Central memory CD4-positive, alpha-beta T cell (primary cell): ENCODE measurements at regions not wholly inside any gene's neighbourhood (a gene's known extent, or its start where the extent isn't known, plus 50 kb on each side); places are given as distances from the start of the nearest gene placed in this dataset.
A peak's percentile ranks its signal among the peaks of the same experiment; 100 is the strongest.
"Not testable (repeated sequence)": the region's sequence is repeated elsewhere in the genome, so short reads cannot be mapped to it uniquely, and the experiment has no call there.

Source experiments
- DNase-seq: peaks from one replicate; pipeline ENCODE4 v3.0.0; 2022

- no peak for DNase-seq
Observed at GRCh38 chr3:197404030-197404429, 105.6 kb upstream of the DLG1 start.

GRCh38 chr3:197402401-197402800 lies 104.0 kb upstream of the DLG1 start:
- DNase-seq: not testable (repeated sequence)

GRCh38 chr3:197399486-197399885 lies 101.1 kb upstream of the DLG1 start:
- DNase-seq: no peak

GRCh38 chr3:197398286-197398878 lies 100.0 kb upstream of the DLG1 start:
- no peak for DNase-seq

GRCh38 chr3:197397838-197398237 lies 99.4 kb upstream of the DLG1 start:
- no peak for DNase-seq

GRCh38 chr3:197394464-197395321 lies 96.3 kb upstream of the DLG1 start:
- DNase-seq: peak; percentile 14

- DNase-seq: not testable (repeated sequence)
Observed at GRCh38 chr3:197394126-197394463, 95.7 kb upstream of the DLG1 start.

GRCh38 chr3:197393711-197394110 lies 95.3 kb upstream of the DLG1 start:
- no peak for DNase-seq

GRCh38 chr3:197392961-197393360 lies 94.5 kb upstream of the DLG1 start:
- DNase-seq: no peak

- no peak for DNase-seq
Observed at GRCh38 chr3:197381371-197381770, 83.0 kb upstream of the DLG1 start.

- no peak for DNase-seq
Observed at GRCh38 chr3:197380786-197381185, 82.4 kb upstream of the DLG1 start.

- DNase-seq: no peak
Observed at GRCh38 chr3:197378985-197379718, 80.7 kb upstream of the DLG1 start.

GRCh38 chr3:197376735-197377555 lies 78.5 kb upstream of the DLG1 start:
- DNase-seq: no peak

- no peak for DNase-seq
Observed at GRCh38 chr3:197376020-197376419, 77.6 kb upstream of the DLG1 start.

- DNase-seq: no peak
Observed at GRCh38 chr3:197375001-197375441, 76.6 kb upstream of the DLG1 start.

- no peak for DNase-seq
Observed at GRCh38 chr3:197373096-197373495, 74.7 kb upstream of the DLG1 start.

GRCh38 chr3:197372047-197372661 lies 73.7 kb upstream of the DLG1 start:
- DNase-seq: no peak

- DNase-seq: no peak
Observed at GRCh38 chr3:197371591-197372046, 73.2 kb upstream of the DLG1 start.

GRCh38 chr3:197369545-197369944 lies 71.1 kb upstream of the DLG1 start:
- DNase-seq: no peak

- DNase-seq: no peak
Observed at GRCh38 chr3:197368821-197369220, 70.4 kb upstream of the DLG1 start.

- DNase-seq: no peak
Observed at GRCh38 chr3:197368330-197368729, 69.9 kb upstream of the DLG1 start.

- DNase-seq: no peak
Observed at GRCh38 chr3:197367081-197367780, 68.8 kb upstream of the DLG1 start.
